ENCODE measurements at regions not wholly inside any gene's neighbourhood (a gene's known extent, or its start where the extent isn't known, plus 50 kb on each side); places are given as distances from the start of the nearest gene placed in this dataset.
"Not testable (repeated sequence)": the region's sequence is repeated elsewhere in the genome, so short reads cannot be mapped to it uniquely, and the experiment has no call there.

- not testable (repeated sequence) for TF ChIP-seq CTCF (conservative IDR thresholded peaks at IDR 0.05; ENCODE audit: low read depth, low read length); EZH2 (IDR thresholded peaks at IDR 0.05; ENCODE audit: borderline replicate concordance, low read depth, low read length, poor library complexity, severe bottlenecking)
Observed at GRCh38 chr1:224011153-224011552, 102.8 kb upstream of the FBXO28 start.
